IMR-90 (cell line): ENCODE measurements at regions not wholly inside any gene's neighbourhood (a gene's known extent, or its start where the extent isn't known, plus 50 kb on each side); places are given as distances from the start of the nearest gene placed in this dataset.

ENCODE experiments used
- ATAC-seq: fragments of 200-7000 bp; cut with Tn5 transposase; 2 replicates; pipeline ENCODE4 v1.9.1; 2020; ENCODE audit warnings: low read depth, mild to moderate bottlenecking, moderate library complexity
- BruUV-seq: library from RNA; stranded (reverse); fragments of 400-500 nt; replicated peaks from 2 replicates; lab custom pipeline; 2021; lab: Mats Ljungman, UMichigan
- CTCF ChIA-PET: fragments of 300-600 bp; formaldehyde crosslinking; extraction: SDS; loops from one replicate; lab custom pipeline; 2021; ENCODE audit warnings: antibody characterized with exemption; lab: Yijun Ruan, JAX
- POLR2A ChIA-PET: fragments of 300-600 bp; sonication (Branson Sonifier 250); formaldehyde crosslinking; loops from one replicate; lab custom pipeline; 2022; ENCODE audit warnings: antibody characterized with exemption; ENCODE audit not compliant: unreplicated experiment; lab: Charles Lee
- DNase-seq: peaks from one replicate; pipeline ENCODE4 v3.0.0; 2013
- H2AFZ ChIP-seq: replicated peaks from 2 replicates; pipeline ENCODE3; 2013; ENCODE audit warnings: low read length, mild to moderate bottlenecking; ENCODE audit not compliant: poor library complexity
- H2AK5ac ChIP-seq: 2 replicates; pipeline ENCODE4 v1.6.1; 2013; ENCODE audit warnings: low read depth, low read length, inconsistent platforms
- H2AK9ac ChIP-seq: replicated peaks from 2 replicates; pipeline ENCODE3; 2013; ENCODE audit warnings: mild to moderate bottlenecking, low read depth, low read length, moderate library complexity; ENCODE audit not compliant: poor library complexity
- H2BK120ac ChIP-seq: 2 replicates; pipeline ENCODE4 v1.6.1; 2013; ENCODE audit warnings: low read depth, low read length, inconsistent platforms
- H2BK15ac ChIP-seq: 3 replicates; pipeline ENCODE4 v1.6.1; 2013; ENCODE audit warnings: low read depth, low read length, inconsistent platforms
- H2BK20ac ChIP-seq: 2 replicates; pipeline ENCODE4 v1.6.1; 2013; ENCODE audit warnings: low read depth, mild to moderate bottlenecking, inconsistent platforms, low read length, moderate library complexity
- H2BK5ac ChIP-seq: 2 replicates; pipeline ENCODE4 v1.6.1; 2013; ENCODE audit warnings: mild to moderate bottlenecking, low read depth, low read length, inconsistent platforms; ENCODE audit not compliant: poor library complexity, severe bottlenecking
- H3K14ac ChIP-seq: replicated peaks from 2 replicates; pipeline ENCODE4 v1.6.1; 2013; ENCODE audit warnings: low read depth, low read length, inconsistent platforms
- H3K18ac ChIP-seq: 2 replicates; pipeline ENCODE4 v1.6.1; 2013; ENCODE audit warnings: low read depth, low read length, control low read depth
- H3K23ac ChIP-seq: 2 replicates; pipeline ENCODE4 v1.6.1; 2013; ENCODE audit warnings: low read depth, low read length, inconsistent platforms
- H3K27ac ChIP-seq: 2 replicates; pipeline ENCODE4 v1.5.1; 2013; ENCODE audit warnings: mild to moderate bottlenecking, control low read depth, low read length; ENCODE audit not compliant: insufficient read depth
- H3K27me3 ChIP-seq: 2 replicates; pipeline ENCODE4 v1.6.1; 2013; ENCODE audit warnings: low read length; ENCODE audit not compliant: control insufficient read depth, insufficient read depth
- H3K36me3 ChIP-seq: 2 replicates; pipeline ENCODE4 v1.6.1; 2013; ENCODE audit warnings: low read length, mixed read lengths; ENCODE audit not compliant: control insufficient read depth, insufficient read depth
- H3K4ac ChIP-seq: 2 replicates; pipeline ENCODE4 v1.6.1; 2013; ENCODE audit warnings: low read depth, low read length, inconsistent platforms
- H3K4me1 ChIP-seq: 2 replicates; pipeline ENCODE4 v1.6.1; 2013; ENCODE audit warnings: low read length, mixed read lengths; ENCODE audit not compliant: control insufficient read depth, insufficient read depth
- H3K4me2 ChIP-seq: 2 replicates; pipeline ENCODE4 v1.6.1; 2013; ENCODE audit warnings: low read depth, mild to moderate bottlenecking, control low read depth, low read length, moderate library complexity
- H3K4me3 ChIP-seq: 2 replicates; pipeline ENCODE4 v1.5.1; 2013; ENCODE audit warnings: low read depth, mild to moderate bottlenecking, control low read depth, low read length, moderate library complexity; ENCODE audit not compliant: insufficient read depth
- H3K56ac ChIP-seq: 2 replicates; pipeline ENCODE4 v1.6.1; 2013; ENCODE audit warnings: low read length, inconsistent platforms; ENCODE audit not compliant: insufficient read depth; ENCODE audit errors: extremely low read depth
- H3K79me1 ChIP-seq, 2 experiments: 2 replicates each; pipeline ENCODE4 v1.6.1; 2013; ENCODE audit warnings: low read length in 2 of 2, inconsistent platforms in 1 of 2, low read depth in 1 of 2
- H3K9ac ChIP-seq: 2 replicates; pipeline ENCODE4 v1.6.1; 2013; ENCODE audit warnings: low read depth, low read length, control low read depth
- H3K9me1 ChIP-seq: 2 replicates; pipeline ENCODE4 v1.6.1; 2013; ENCODE audit warnings: low read length, inconsistent platforms; ENCODE audit not compliant: insufficient read depth
- H3K9me3 ChIP-seq: 2 replicates; pipeline ENCODE4 v1.6.1; 2013; ENCODE audit warnings: low read length; ENCODE audit not compliant: control insufficient read depth, insufficient read depth
- H4K20me1 ChIP-seq: 2 replicates; pipeline ENCODE4 v1.6.1; 2013; ENCODE audit warnings: low read length, inconsistent platforms; ENCODE audit not compliant: insufficient read depth
- H4K5ac ChIP-seq: 2 replicates; pipeline ENCODE4 v1.6.1; 2013; ENCODE audit warnings: mild to moderate bottlenecking, low read depth, low read length, control low read depth
- H4K8ac ChIP-seq, 2 experiments: 2 replicates each; pipeline ENCODE4 v1.6.1; 2013; ENCODE audit warnings: low read depth in 2 of 2, low read length in 2 of 2, control low read depth in 1 of 2, inconsistent platforms in 1 of 2
- H4K91ac ChIP-seq: 2 replicates; pipeline ENCODE4 v1.6.1; 2013; ENCODE audit warnings: low read depth, low read length, inconsistent platforms; ENCODE audit not compliant: insufficient read depth
- BHLHE40 ChIP-seq: fragments of 150-350 bp; IDR thresholded peaks from 2 replicates; pipeline ENCODE4 v1.6.1; 2016; ENCODE audit warnings: mild to moderate bottlenecking, low read depth, low read length
- CEBPB ChIP-seq: IDR thresholded peaks from 2 replicates; pipeline ENCODE4 v1.6.1; 2012; ENCODE audit warnings: low read depth, low read length, improper control_type of control experiment
- CHD1 ChIP-seq: IDR thresholded peaks from 2 replicates; pipeline ENCODE4 v1.6.1; 2012; ENCODE audit warnings: low read depth, low read length, improper control_type of control experiment
- CTCF ChIP-seq: conservative IDR thresholded peaks from 2 replicates; pipeline ENCODE4 v1.5.1; 2012; ENCODE audit warnings: mild to moderate bottlenecking, low read depth, low read length, improper control_type of control experiment
- ELK1 ChIP-seq: fragments of 150-350 bp; IDR thresholded peaks from 2 replicates; pipeline ENCODE4 v1.6.1; 2016; ENCODE audit warnings: low read depth, mild to moderate bottlenecking, low read length, moderate library complexity, borderline replicate concordance
- FOS ChIP-seq: fragments of 150-350 bp; IDR thresholded peaks from 2 replicates; pipeline ENCODE4 v1.6.1; 2016; ENCODE audit warnings: low read depth, low read length
- MAFK ChIP-seq: IDR thresholded peaks from 2 replicates; pipeline ENCODE4 v1.6.1; 2012; ENCODE audit warnings: low read depth, low read length, improper control_type of control experiment
- MAZ ChIP-seq: IDR thresholded peaks from 2 replicates; pipeline ENCODE4 v1.6.1; 2012; ENCODE audit warnings: low read depth, mild to moderate bottlenecking, low read length, improper control_type of control experiment, moderate library complexity, borderline replicate concordance
- MXI1 ChIP-seq: IDR thresholded peaks from 2 replicates; pipeline ENCODE4 v1.6.1; 2012; ENCODE audit warnings: low read depth, mild to moderate bottlenecking, low read length, moderate library complexity, borderline replicate concordance
- NFE2L2 ChIP-seq: fragments of 150-350 bp; IDR thresholded peaks from 2 replicates; pipeline ENCODE4 v1.6.1; 2016; ENCODE audit warnings: low read depth, mild to moderate bottlenecking, low read length
- POLR2A ChIP-seq: IDR thresholded peaks from 2 replicates; pipeline ENCODE4 v1.6.1; 2012; ENCODE audit warnings: mild to moderate bottlenecking, low read depth, low read length
- RAD21 ChIP-seq: IDR thresholded peaks from 2 replicates; pipeline ENCODE4 v1.6.1; 2012; ENCODE audit warnings: low read length, improper control_type of control experiment
- RCOR1 ChIP-seq: IDR thresholded peaks from 2 replicates; pipeline ENCODE4 v1.6.1; 2012; ENCODE audit warnings: mild to moderate bottlenecking, low read length, improper control_type of control experiment; ENCODE audit not compliant: insufficient replicate concordance
- RFX5 ChIP-seq: IDR thresholded peaks from 2 replicates; pipeline ENCODE4 v1.8.0; 2012; ENCODE audit warnings: low read depth, mild to moderate bottlenecking, low read length, moderate library complexity
- SMC3 ChIP-seq: fragments of 150-350 bp; IDR thresholded peaks from 2 replicates; pipeline ENCODE4 v1.6.1; 2016; ENCODE audit warnings: low read depth, mild to moderate bottlenecking, antibody characterized with exemption, low read length, moderate library complexity
- USF2 ChIP-seq: fragments of 150-350 bp; IDR thresholded peaks from 2 replicates; pipeline ENCODE4 v1.6.1; 2017; ENCODE audit warnings: mild to moderate bottlenecking, antibody characterized with exemption, low read length, low read depth
- WGBS, 2 experiments: methylation state at CpG; one replicate each; pipeline versions ENCODE4 v1.1.5 to v1.1.7; 2013; ENCODE audit warnings: missing lambda C conversion rate in 2 of 2; ENCODE audit not compliant: insufficient read length in 1 of 2; ENCODE audit errors: extremely low coverage in 2 of 2; 5-methylcytosine and 5-hydroxymethylcytosine counted together
- dilution Hi-C: fragments of 300-500 bp; cut with HindIII; formaldehyde crosslinking; loops from one replicate; pipeline ENCODE4 v1.14.3; 2018; ENCODE audit warnings: low sequenced_read_pairs; ENCODE audit not compliant: unreplicated experiment
- in situ Hi-C: fragments of 300-500 bp; cut with MboI; formaldehyde crosslinking; loops from 3 replicates; pipeline ENCODE4 v1.14.3; 2019; ENCODE audit warnings: low sequenced_read_pairs, inconsistent platforms, mixed read lengths
- intact Hi-C: fragments of 100-400 bp; cut with micrococcal nuclease; formaldehyde crosslinking; loops from 2 replicates; pipeline ENCODE4 v1.10.0; 2022

GRCh38 chr12:115817389-115817788 lies 460.1 kb downstream of the MED13L start:
- POLR2A ChIA-PET: no interaction called here
- no peak overlapping the region for H2BK120ac ChIP-seq
- H2AK5ac ChIP-seq: no peak overlapping the region
- H3K4me2 ChIP-seq: no peak overlapping the region
- H4K20me1 ChIP-seq: no peaks in the 10 kb centered on the region
- in situ Hi-C loops (no loop called here), dilution Hi-C loops (no loop called here), intact Hi-C loops (no loop called here)
- no peak overlapping the region for H3K4ac ChIP-seq
- CTCF ChIA-PET: no interaction called here
- H3K9me3 ChIP-seq: no peaks in the 10 kb centered on the region
- H2AFZ ChIP-seq: no peak overlapping the region
- DNase-seq (no peak), ATAC-seq (no peak)
- no peak overlapping the region for H2AK9ac ChIP-seq
- no peak overlapping the region for H4K91ac ChIP-seq
- H2BK15ac ChIP-seq: no peak overlapping the region
- no peak overlapping the region for H3K23ac ChIP-seq
- no peaks in the 10 kb centered on the region for H3K9me1 ChIP-seq
- TF ChIP-seq RFX5 (no peak), FOS (no peak), CHD1 (no peak), RAD21 (no peak), USF2 (no peak), CEBPB (no peak), MAZ (no peak), ELK1 (no peak), BHLHE40 (no peak), MAFK (no peak), NFE2L2 (no peak), CTCF (no peak), RCOR1 (no peak), POLR2A (no peak), MXI1 (no peak), SMC3 (no peak)
- H3K9ac ChIP-seq: no peak overlapping the region
- H3K4me1 ChIP-seq: no peaks in the 10 kb centered on the region
- no peak overlapping the region for H2BK5ac ChIP-seq
- no peaks in the 10 kb centered on the region for H3K27me3 ChIP-seq
- H3K56ac ChIP-seq: no peak overlapping the region
- no peak overlapping the region for H4K5ac ChIP-seq
- H3K18ac ChIP-seq: no peak overlapping the region
- H3K14ac ChIP-seq: no peak overlapping the region
- no TSS peak for BruUV-seq
- WGBS, 2 experiments: no CpG with 5 or more reads among the region's 9 CpGs
- no peaks in the 10 kb centered on the region for H3K79me1 ChIP-seq
- no peak overlapping the region for H3K4me3 ChIP-seq
- H2BK20ac ChIP-seq: no peak overlapping the region
- H4K8ac ChIP-seq: no peak overlapping the region
- H3K36me3 ChIP-seq: no peaks in the 10 kb centered on the region
- no peak overlapping the region for H3K27ac ChIP-seq
